Suppressor macrophage treated with lipopolysaccharide for 1 hour (primary cell): ENCODE measurements at regions not wholly inside any gene's neighbourhood (a gene's known extent, or its start where the extent isn't known, plus 50 kb on each side); places are given as distances from the start of the nearest gene placed in this dataset.

Source experiments
- DNase-seq, 3 donors: peaks; one replicate each; pipeline ENCODE4 v3.0.0-alpha.2; 2020 to 2022

- DNase-seq, result no peak
Measured at GRCh38 chr7:131896165-131896863, 339.9 kb upstream of the PODXL start.

GRCh38 chr7:131895541-131896164 lies 339.2 kb upstream of the PODXL start:
- peak; percentile 52 to 73 (median 55) for DNase-seq

DNA sequence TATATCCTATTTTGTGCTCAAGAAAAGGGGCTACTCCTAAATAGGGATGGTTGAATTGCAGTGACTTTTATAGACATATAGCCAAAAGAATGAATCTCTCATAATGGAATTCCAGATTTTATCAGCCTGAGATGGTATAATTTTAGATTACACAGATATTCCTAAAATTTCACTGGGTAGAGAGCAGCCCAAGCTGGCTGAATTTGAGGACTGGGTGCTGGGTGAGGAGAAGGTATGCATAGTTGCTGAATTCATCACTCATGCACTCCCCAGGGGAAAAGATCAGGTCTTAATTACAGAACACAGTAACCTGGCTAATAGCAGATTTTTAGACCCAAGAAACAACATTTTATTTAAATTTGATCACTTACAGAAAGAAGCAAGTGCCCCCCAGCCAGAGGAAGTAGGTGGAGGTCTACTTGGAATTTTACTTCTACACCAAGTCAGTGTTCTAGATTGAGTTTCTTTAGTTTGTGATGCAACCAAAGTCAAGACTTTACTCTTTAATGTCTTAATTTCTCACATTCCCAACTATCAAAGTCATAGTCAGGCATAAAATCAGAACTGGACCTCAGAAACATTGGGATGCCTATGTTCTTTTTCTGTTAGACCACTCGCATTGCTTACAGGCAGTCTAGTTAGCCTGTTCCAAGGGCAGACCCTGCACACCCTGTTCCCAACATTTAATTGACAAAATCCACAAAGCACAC lies 337.4 kb upstream of the PODXL start:
- DNase-seq, result no peak

- DNase-seq, result peak; percentile 72 to 82 (median 82)
Measured at GRCh38 chr7:131890176-131890575, 333.7 kb upstream of the PODXL start.

- no peak for DNase-seq
Measured at GRCh38 chr7:131889572-131890150, 333.2 kb upstream of the PODXL start.

DNA sequence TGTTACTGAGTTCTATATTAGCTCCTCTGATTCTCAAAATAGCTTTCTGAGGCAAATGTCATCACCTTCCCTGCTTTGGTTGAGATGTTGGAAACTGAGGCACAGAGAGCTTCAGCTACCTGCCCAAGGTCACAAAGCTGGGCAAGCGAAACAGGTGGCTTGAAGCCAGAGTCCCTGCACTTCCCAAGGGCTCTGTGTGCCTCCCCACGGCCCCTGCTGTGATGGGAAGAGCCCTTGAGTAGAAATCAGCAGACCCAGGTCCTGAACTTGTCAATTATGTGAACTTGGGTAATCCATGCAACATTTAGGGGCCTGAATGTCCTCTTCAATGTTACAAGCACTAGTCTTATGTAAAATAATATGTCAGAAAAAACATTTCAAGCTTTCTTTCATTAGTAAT lies 327.3 kb upstream of the PODXL start:
- DNase-seq, result no peak

DNA sequence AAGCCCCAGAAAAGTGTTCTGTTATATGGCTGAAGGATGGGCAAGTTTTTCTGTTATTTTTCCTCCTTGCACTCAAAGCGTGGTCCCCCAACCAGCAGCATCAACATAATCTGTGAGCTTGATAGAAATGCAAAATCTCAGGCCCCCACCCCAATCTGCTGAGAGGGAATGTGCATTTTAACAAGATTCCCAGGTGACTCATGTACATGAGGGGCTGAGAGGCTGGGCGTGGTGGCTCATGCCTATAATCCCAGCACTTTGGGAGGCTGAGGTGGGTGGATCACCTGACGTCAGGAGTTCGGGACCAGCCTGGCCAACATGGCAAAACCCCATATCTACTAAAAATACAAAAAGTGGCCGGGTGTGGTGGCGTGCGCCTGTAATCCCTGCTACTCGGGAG lies 326.8 kb upstream of the PODXL start:
- DNase-seq, result no peak

GRCh38 chr7:131882321-131882720 lies 325.9 kb upstream of the PODXL start:
- DNase-seq, result no peak

DNA sequence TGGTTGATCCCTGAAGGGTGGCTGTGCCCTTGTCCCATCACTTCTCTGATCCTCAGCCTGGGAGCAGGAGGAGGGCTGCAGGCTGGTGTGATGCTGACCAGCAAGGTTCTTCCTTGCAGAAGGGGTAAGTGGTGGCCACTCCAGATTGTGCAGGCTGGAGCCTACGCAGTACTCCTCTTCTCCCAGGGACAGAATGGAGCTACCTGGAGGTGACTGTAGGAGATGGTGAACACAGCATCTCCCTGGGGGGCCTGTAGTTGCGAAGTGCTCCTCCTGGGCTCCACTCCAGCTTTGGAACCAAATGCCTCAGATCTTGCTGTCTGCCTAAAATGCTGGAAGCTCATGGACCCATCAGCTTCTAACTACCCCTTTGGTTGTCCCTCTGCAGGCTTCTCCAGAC lies 323.6 kb upstream of the PODXL start:
- DNase-seq, result no peak

DNA sequence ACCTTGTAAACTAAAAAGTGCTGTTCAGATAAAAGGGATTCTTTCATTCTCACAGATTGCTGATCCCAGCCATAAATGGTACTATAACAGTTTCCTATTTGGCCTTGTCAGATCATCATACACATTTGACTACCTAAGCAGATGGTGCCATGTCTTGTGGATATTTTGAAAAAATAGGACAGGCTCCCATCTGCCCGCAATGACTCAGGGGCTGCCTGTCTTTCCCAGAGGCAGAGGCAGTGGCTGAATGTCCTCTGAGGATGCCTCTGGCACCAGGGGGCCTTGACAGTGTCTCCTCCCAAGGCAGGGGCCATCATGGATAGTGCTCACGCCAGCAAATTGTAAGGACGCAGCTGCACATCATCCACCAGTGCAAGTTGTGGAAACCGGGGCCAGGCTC lies 323.0 kb upstream of the PODXL start:
- no peak for DNase-seq

- no peak for DNase-seq
Measured at GRCh38 chr7:131878777-131879176, 322.3 kb upstream of the PODXL start.

DNA sequence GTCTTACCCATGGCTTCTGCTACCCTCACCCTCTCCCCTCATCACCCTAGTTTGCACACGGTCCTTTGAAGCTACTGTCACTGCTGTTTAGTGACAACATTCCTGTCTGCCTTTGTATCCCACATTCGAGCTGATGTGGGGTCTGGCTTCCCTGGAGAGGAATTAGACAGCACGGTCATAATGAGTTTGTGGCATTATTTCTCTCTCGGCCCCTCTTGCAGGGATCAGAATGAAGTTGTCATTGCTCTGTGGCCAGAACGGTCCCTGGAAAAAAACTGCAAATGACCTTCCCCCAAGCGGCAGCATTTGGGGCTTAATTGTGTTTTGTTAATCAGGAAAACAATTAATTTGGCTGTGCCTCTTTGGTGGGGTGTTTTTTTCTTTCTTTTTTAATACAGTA lies 317.2 kb upstream of the PODXL start:
- no peak for DNase-seq

DNA sequence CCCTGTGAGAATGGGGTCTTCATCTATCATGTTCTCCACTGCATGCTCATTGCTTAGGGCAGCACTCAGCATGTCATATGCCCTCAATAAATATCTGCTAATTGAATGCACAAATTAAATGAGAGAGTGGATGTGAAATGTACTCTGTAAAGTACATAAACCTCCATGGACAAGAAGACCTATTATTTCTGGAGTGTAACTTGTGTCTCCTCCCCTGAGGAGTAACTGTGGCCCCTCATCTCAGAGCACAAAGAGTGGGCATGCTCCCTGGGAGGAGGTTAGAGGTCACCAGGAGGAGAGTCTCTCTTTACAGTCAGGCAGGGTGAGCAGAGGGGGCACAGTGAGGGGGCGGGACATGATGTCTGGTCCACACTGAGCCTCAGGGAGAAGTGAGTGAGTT lies 313.6 kb upstream of the PODXL start:
- DNase-seq, result no peak

GRCh38 chr7:131869169-131869844 lies 312.9 kb upstream of the PODXL start:
- no peak for DNase-seq

- DNase-seq, result no peak
Measured at GRCh38 chr7:131867461-131867860, 311.0 kb upstream of the PODXL start.

DNA sequence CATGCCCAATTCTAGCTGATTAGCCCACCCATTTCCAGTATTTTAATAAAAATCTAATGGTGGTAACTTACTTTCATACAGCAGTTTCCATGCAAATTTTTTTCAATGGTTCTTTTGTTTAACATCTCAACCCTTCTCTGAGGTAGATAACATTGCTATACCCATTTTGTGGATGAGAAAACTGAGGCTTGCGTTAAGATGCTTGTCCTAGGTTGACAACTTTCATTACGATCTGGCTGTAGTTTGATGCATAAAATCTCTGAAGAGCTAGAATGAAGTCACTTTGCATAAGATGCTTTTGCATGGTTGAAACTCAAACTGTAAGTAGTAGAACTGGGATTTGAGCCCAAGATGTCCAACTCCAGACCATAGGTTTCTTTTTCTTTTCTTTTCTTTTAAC lies 309.5 kb upstream of the PODXL start:
- no peak for DNase-seq

GRCh38 chr7:131861620-131862346 lies 305.4 kb upstream of the PODXL start:
- no peak for DNase-seq

DNA sequence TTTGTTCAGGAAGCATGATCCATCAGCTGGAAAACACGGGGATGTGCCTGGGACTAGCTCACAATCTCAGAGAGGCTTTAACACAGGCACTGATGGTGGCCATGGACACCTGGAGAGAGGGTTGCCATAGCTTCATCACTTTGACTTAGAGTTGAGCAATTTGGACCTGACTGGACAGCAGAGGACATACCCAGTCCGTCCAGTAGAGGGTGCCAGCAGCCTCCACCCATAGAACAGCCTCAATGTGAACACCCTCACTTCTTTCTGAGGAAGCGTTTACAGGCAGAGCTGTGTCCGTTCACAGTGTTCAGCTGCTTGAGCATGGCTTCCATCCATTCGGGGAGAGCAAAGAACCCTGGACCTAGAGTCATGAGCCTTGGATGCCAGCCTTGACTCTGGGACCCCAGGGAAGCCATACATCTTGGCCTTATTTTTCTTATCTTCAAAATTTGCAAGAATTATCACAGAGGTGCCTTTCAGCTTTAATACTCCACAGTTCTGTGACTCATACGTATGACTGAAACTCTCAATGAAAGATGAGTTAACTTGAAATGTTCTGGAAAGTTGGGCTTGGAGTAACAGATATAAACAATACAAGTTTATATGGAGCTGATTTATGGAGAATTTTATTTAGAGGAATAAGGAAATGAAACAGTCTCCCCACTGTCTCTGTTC lies 302.9 kb upstream of the PODXL start:
- peak; percentile 53 to 68 (median 67) for DNase-seq

DNA sequence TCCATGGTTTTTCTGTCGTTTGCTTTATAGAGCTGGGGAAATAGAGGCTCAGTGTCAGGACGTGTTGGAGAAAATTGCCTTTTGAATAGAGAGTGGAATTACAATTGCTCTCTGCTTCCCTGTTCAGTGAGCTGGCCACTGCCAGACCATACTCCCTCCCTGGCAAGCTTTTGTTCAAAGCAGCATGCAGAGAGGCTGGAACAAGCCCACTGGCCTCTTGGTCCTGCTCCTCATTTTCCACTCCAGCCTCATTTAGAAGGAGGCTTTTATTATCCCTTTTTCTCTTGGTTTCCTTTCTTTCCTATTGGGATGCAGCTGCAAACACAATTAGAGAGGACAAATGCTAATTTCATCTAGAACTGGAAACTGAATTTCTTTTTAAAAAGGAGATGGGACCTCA lies 302.2 kb upstream of the PODXL start:
- no peak for DNase-seq

- no peak for DNase-seq
Measured at GRCh38 chr7:131849472-131849871, 293.0 kb upstream of the PODXL start.

GRCh38 chr7:131848033-131848432 lies 291.6 kb upstream of the PODXL start:
- DNase-seq, result no peak
